GM12878 (cell line): ENCODE measurements at regions not wholly inside any gene's neighbourhood (a gene's known extent, or its start where the extent isn't known, plus 50 kb on each side); places are given as distances from the start of the nearest gene placed in this dataset.

ENCODE experiments used
- ATAC-seq: fragments of 200-7000 bp; cut with Tn5 transposase; 3 replicates; pipeline ENCODE4 v1.9.1; 2020; ENCODE audit warnings: mild to moderate bottlenecking, moderate library complexity
- BruUV-seq: library from RNA; stranded (reverse); fragments of 400-500 nt; replicated peaks from 2 replicates; lab custom pipeline; 2021; lab: Mats Ljungman, UMichigan
- CTCF ChIA-PET: fragments of 300-600 bp; sonication (Branson Sonifier 250); formaldehyde crosslinking; extraction: SDS; loops from one replicate; lab custom pipeline; 2021; ENCODE audit warnings: inconsistent platforms; lab: Yijun Ruan, JAX
- POLR2A ChIA-PET: fragments of 350-600 bp; formaldehyde crosslinking; extraction: SDS; loops from one replicate; lab custom pipeline; 2021; ENCODE audit warnings: inconsistent platforms; lab: Charles Lee
- RAD21 ChIA-PET: fragments of 300-600 bp; sonication (Branson Sonifier 250); formaldehyde crosslinking; loops from one replicate; lab custom pipeline; 2023; ENCODE audit warnings: antibody characterized with exemption; ENCODE audit not compliant: unreplicated experiment; lab: Charles Lee
- SMC1A ChIA-PET: fragments of 300-600 bp; sonication (Branson Sonifier 250); formaldehyde crosslinking; loops from one replicate; lab custom pipeline; 2023; ENCODE audit not compliant: unreplicated experiment, uncharacterized antibody; lab: Charles Lee
- DNase-seq: peaks from one replicate; pipeline ENCODE4 v3.0.0-alpha.2; 2011; ENCODE audit warnings: low read depth, low spot score
- FAIRE-seq: peaks from 3 replicates; lab custom pipeline; 2011; peaks lifted over from hg19 to GRCh38; lab: Jason Lieb, UNC
- H2AFZ ChIP-seq: 2 replicates; pipeline ENCODE4 v1.6.0; 2011; ENCODE audit warnings: low read depth, low read length, control low read depth; ENCODE audit not compliant: control insufficient read depth
- H3K27ac ChIP-seq: 2 replicates; pipeline ENCODE4 v1.5.1; 2011; ENCODE audit warnings: control low read depth; ENCODE audit not compliant: control insufficient read depth, insufficient read depth
- H3K27me3 ChIP-seq, 2 experiments: replicated peaks in 1 of 2; 2 replicates each; pipeline versions ENCODE4 v1.6.0 to v1.6.1; 2011; ENCODE audit warnings: low read length in 1 of 2; ENCODE audit not compliant: control insufficient read depth in 2 of 2, insufficient read depth in 2 of 2
- H3K36me3 ChIP-seq, 2 experiments: 2 replicates each; pipeline ENCODE4 v1.5.1; 2011; ENCODE audit warnings: low read length in 1 of 2; ENCODE audit not compliant: control insufficient read depth in 2 of 2, insufficient read depth in 2 of 2
- H3K4me1 ChIP-seq: 2 replicates; pipeline ENCODE4 v1.6.1; 2011; ENCODE audit warnings: mild to moderate bottlenecking, low read length, moderate library complexity, mixed read lengths; ENCODE audit not compliant: control insufficient read depth, insufficient read depth
- H3K4me2 ChIP-seq: 2 replicates; pipeline ENCODE4 v1.6.0; 2011; ENCODE audit warnings: control low read depth; ENCODE audit not compliant: control insufficient read depth, insufficient read depth
- H3K4me3 ChIP-seq: fragments of 200-600 bp; sonication (generic); 2 replicates; pipeline ENCODE4 v1.5.1; 2016
- H3K79me2 ChIP-seq: 2 replicates; pipeline ENCODE4 v1.6.0; 2011; ENCODE audit warnings: low read length; ENCODE audit not compliant: control insufficient read depth, insufficient read depth
- H3K9ac ChIP-seq: 2 replicates; pipeline ENCODE4 v1.8.0; 2011; ENCODE audit warnings: low read length, control low read depth, mixed read lengths; ENCODE audit not compliant: control insufficient read depth, insufficient read depth
- H3K9me3 ChIP-seq: replicated peaks from 3 replicates; pipeline ENCODE4 v1.5.1; 2011; ENCODE audit warnings: mild to moderate bottlenecking, low read length; ENCODE audit not compliant: control insufficient read depth, insufficient read depth
- H4K20me1 ChIP-seq: 2 replicates; pipeline ENCODE4 v1.6.0; 2011; ENCODE audit not compliant: control insufficient read depth, insufficient read depth
- CHD1 ChIP-seq: IDR thresholded peaks from 2 replicates; pipeline ENCODE4 v1.6.1; 2012; ENCODE audit warnings: low read depth, low read length, improper control_type of control experiment
- EGR1 ChIP-seq, 2 experiments: IDR thresholded peaks; 1 replicate in 1 of 2; 2 replicates in 1 of 2; pipeline ENCODE4 v1.6.1; 2011 to 2012; ENCODE audit warnings: low read depth in 2 of 2, low read length in 2 of 2, borderline replicate concordance in 1 of 2, mild to moderate bottlenecking in 1 of 2, moderate library complexity in 1 of 2
- HCFC1 ChIP-seq: fragments of 150-350 bp; IDR thresholded peaks from 2 replicates; pipeline ENCODE4 v1.6.1; 2014; ENCODE audit warnings: low read length
- HSF1 ChIP-seq: fragments of 150-350 bp; IDR thresholded peaks from 2 replicates; pipeline ENCODE4 v1.6.1; 2014; ENCODE audit warnings: mild to moderate bottlenecking, low read depth, low read length
- MAX ChIP-seq: IDR thresholded peaks from 2 replicates; pipeline ENCODE4 v1.6.1; 2012; ENCODE audit warnings: low read depth, low read length, improper control_type of control experiment
- MYB ChIP-seq: fragments of 150-350 bp; IDR thresholded peaks from 2 replicates; pipeline ENCODE4 v1.6.1; 2014; ENCODE audit warnings: mild to moderate bottlenecking, low read depth, low read length, borderline replicate concordance
- RAD51 ChIP-seq: fragments of 450-650 bp; IDR thresholded peaks from 2 replicates; pipeline ENCODE4 v1.6.1; 2016; ENCODE audit warnings: moderate library complexity, mild to moderate bottlenecking, inconsistent platforms
- RELA ChIP-seq: fragments of 450-650 bp; IDR thresholded peaks from 2 replicates; pipeline ENCODE4 v1.8.0; 2014; ENCODE audit warnings: borderline replicate concordance; ENCODE audit not compliant: partially characterized antibody
- SMAD1 ChIP-seq: fragments of 450-650 bp; IDR thresholded peaks from 2 replicates; pipeline ENCODE4 v1.6.1; 2018; ENCODE audit warnings: mild to moderate bottlenecking, low read depth; ENCODE audit not compliant: partially characterized antibody
- SUZ12 ChIP-seq: fragments of 200-600 bp; sonication (generic); IDR thresholded peaks from one replicate; pipeline ENCODE4 v1.6.1; 2018; ENCODE audit warnings: antibody characterized with exemption, mild to moderate bottlenecking; ENCODE audit not compliant: unreplicated experiment
- WGBS: methylation state at CpG from one replicate; pipeline ENCODE4 v1.1.6; 2016; ENCODE audit warnings: low lambda C conversion rate; ENCODE audit not compliant: insufficient replicate concordance, insufficient coverage; ENCODE audit errors: missing lambda C conversion rate; 5-methylcytosine and 5-hydroxymethylcytosine counted together
- in situ Hi-C: fragments of 300-500 bp; cut with MboI; formaldehyde crosslinking; loops from 9 replicates; pipeline ENCODE4 v1.14.3; 2018; ENCODE audit warnings: mixed read lengths
- intact Hi-C: fragments of 100-400 bp; cut with micrococcal nuclease; formaldehyde crosslinking; loops from one replicate; pipeline ENCODE4 v1.14.2; 2022; ENCODE audit not compliant: unreplicated experiment

GRCh38 chr10:33039181-33039580 is 81.2 kb upstream of the ITGB1 start:
- TF ChIP-seq HSF1: no peak
- no peak for TF ChIP-seq SUZ12
- ChIA-PET RAD21 (no interaction called here), CTCF (no interaction called here), SMC1A (no interaction called here), POLR2A (no interaction called here)
- no peaks in the 10 kb centered on the region for H3K4me1 ChIP-seq
- WGBS: 29% methylated on average over 1 of the region's 1 CpG
- intact Hi-C loops: no loop called here
- no peak overlapping the region for H3K9ac ChIP-seq
- no peaks in the 10 kb centered on the region for H3K36me3 ChIP-seq
- H3K27me3 ChIP-seq: no peaks in the 10 kb centered on the region
- no peak for ATAC-seq
- no peaks in the 10 kb centered on the region for H4K20me1 ChIP-seq
- H3K79me2 ChIP-seq: no peaks in the 10 kb centered on the region
- no peak overlapping the region for H2AFZ ChIP-seq
- H3K27ac ChIP-seq: no peak overlapping the region
- no peak for FAIRE-seq
- no peak for DNase-seq
- BruUV-seq: no TSS peak
- in situ Hi-C loops: no loop called here
- H3K9me3 ChIP-seq: no peaks in the 10 kb centered on the region
- no peak overlapping the region for H3K4me2 ChIP-seq
- no peak overlapping the region for H3K4me3 ChIP-seq

- 23% methylated on average over 7 of the region's 7 CpGs for WGBS
- no peak for DNase-seq
- no peaks in the 10 kb centered on the region for H4K20me1 ChIP-seq
- no peaks in the 10 kb centered on the region for H3K79me2 ChIP-seq
- in situ Hi-C loops: no loop called here
- no peak for ATAC-seq
- no peak for TF ChIP-seq SMAD1
- TF ChIP-seq RELA: no peak
- TF ChIP-seq MAX: no peak
- TF ChIP-seq RAD51: no peak
- no peak for TF ChIP-seq HCFC1
- no peak for TF ChIP-seq EGR1 (IDR thresholded peaks at IDR 0.05; ENCODE audit: borderline replicate concordance in 1 of 2, low read depth in 2 of 2, low read length in 2 of 2)
- TF ChIP-seq CHD1: no peak
- TF ChIP-seq MYB: no peak
- TF ChIP-seq, all 136 proteins: peak for 0
- SMC1A ChIA-PET: interaction anchor here (0.7 kb wide), 1 partner anchor 30 kb away, joined by 5 read pairs; no protein-coding TSS in a partner anchor
- Histone ChIP-seq H3K36me3 (no peaks in the 10 kb centered on the region), H3K4me1 (no peaks in the 10 kb centered on the region), H3K27me3 (no peaks in the 10 kb centered on the region), H3K4me2 (no peak overlapping the region), H3K4me3 (no peak overlapping the region), H3K9ac (no peak overlapping the region), H2AFZ (no peak overlapping the region), H3K9me3 (no peaks in the 10 kb centered on the region), H3K27ac (no peak overlapping the region)
- no peak for FAIRE-seq
- BruUV-seq: no TSS peak
- RAD21 ChIA-PET: no interaction called here
- CTCF ChIA-PET: no interaction called here
- POLR2A ChIA-PET: no interaction called here
- intact Hi-C loops: no loop called here
Measured at GRCh38 chr10:33038672-33039071, 80.6 kb upstream of the ITGB1 start.
